RKO (cell line): ENCODE measurements at regions not wholly inside any gene's neighbourhood (a gene's known extent, or its start where the extent isn't known, plus 50 kb on each side); places are given as distances from the start of the nearest gene placed in this dataset.

ENCODE experiments used
- DNase-seq: peaks from one replicate; pipeline ENCODE4 v3.0.0-alpha.2; 2016; ENCODE audit warnings: low spot score

GRCh38 chr7:3234851-3235250 lies 66.2 kb upstream of the SDK1 start:
- no peak for DNase-seq

GRCh38 chr7:3235322-3235721 lies 65.7 kb upstream of the SDK1 start:
- no peak for DNase-seq

GRCh38 chr7:3236268-3236667 lies 64.8 kb upstream of the SDK1 start:
- DNase-seq, result no peak

GRCh38 chr7:3238525-3239210 lies 62.4 kb upstream of the SDK1 start:
- peak; percentile 5 for DNase-seq

GRCh38 chr7:3239291-3239691 lies 61.8 kb upstream of the SDK1 start:
- no peak for DNase-seq

- no peak for DNase-seq
Measured at GRCh38 chr7:3240826-3241430, 60.1 kb upstream of the SDK1 start.

GRCh38 chr7:3241686-3242258 lies 59.3 kb upstream of the SDK1 start:
- DNase-seq, result no peak

GRCh38 chr7:3242398-3242972 lies 58.6 kb upstream of the SDK1 start:
- no peak for DNase-seq

GRCh38 chr7:3243256-3243655 lies 57.8 kb upstream of the SDK1 start:
- no peak for DNase-seq

- no peak for DNase-seq
Measured at GRCh38 chr7:3243680-3244079, 57.4 kb upstream of the SDK1 start.

- peak; percentile 1 for DNase-seq
Measured at GRCh38 chr7:3244241-3244814, 56.7 kb upstream of the SDK1 start.

GRCh38 chr7:3245077-3245476 lies 56.0 kb upstream of the SDK1 start:
- DNase-seq, result no peak

GRCh38 chr7:3245721-3246120 lies 55.3 kb upstream of the SDK1 start:
- no peak for DNase-seq

- DNase-seq, result no peak
Measured at GRCh38 chr7:3246127-3246526, 54.9 kb upstream of the SDK1 start.

GRCh38 chr7:3246651-3247050 lies 54.4 kb upstream of the SDK1 start:
- no peak for DNase-seq

- DNase-seq, result no peak
Measured at GRCh38 chr7:3250725-3251124, 50.3 kb upstream of the SDK1 start.
